Fibroblast of gingiva (primary cell): ENCODE measurements at regions not wholly inside any gene's neighbourhood (a gene's known extent, or its start where the extent isn't known, plus 50 kb on each side); places are given as distances from the start of the nearest gene placed in this dataset.
"Not testable (repeated sequence)": the region's sequence is repeated elsewhere in the genome, so short reads cannot be mapped to it uniquely, and the experiment has no call there.

ENCODE experiments used
- DNase-seq: peaks from one replicate; pipeline ENCODE4 v3.0.0-alpha.2; 2011; ENCODE audit warnings: low read depth

DNA sequence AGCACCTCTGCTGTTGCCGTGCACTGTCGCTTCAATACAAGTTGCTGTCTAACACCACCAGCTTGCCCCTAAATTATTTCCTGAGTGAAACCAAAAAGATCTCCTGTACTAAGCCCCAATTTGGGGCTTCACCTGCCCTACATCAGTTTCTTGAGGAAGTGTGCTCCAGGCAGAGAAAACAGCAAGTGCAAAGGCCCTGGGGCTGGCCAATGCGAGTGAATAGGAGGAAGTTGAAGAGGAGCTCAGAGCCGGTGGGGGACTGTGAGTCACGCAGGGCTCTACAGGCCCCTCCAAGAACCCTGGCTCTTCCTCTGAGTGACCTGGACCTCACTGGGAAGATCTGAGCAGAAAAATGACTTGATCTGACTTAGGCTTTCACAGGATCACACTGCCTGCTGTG lies 117.2 kb downstream of the IPO8 start:
- DNase-seq, result no peak

DNA sequence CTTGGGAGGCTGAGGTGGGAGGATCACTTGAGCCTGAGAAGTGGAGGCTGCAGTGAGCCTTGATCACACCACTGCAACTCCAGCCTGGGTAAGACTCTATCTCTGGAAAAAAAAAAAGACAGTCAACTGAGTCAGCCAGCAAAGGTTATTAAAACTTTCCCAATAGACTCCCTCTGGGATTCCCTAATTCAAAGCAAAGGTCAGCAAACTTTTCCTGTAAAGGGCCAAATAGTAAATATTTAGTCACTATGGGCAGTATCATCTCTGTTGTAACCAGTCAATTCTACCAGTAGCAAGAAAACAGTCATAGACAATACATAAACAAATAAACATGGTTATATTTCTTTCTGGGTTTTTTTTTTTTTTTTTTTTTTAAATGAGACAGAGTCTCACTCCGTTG lies 122.5 kb downstream of the IPO8 start:
- DNase-seq, result peak; percentile 53

DNA sequence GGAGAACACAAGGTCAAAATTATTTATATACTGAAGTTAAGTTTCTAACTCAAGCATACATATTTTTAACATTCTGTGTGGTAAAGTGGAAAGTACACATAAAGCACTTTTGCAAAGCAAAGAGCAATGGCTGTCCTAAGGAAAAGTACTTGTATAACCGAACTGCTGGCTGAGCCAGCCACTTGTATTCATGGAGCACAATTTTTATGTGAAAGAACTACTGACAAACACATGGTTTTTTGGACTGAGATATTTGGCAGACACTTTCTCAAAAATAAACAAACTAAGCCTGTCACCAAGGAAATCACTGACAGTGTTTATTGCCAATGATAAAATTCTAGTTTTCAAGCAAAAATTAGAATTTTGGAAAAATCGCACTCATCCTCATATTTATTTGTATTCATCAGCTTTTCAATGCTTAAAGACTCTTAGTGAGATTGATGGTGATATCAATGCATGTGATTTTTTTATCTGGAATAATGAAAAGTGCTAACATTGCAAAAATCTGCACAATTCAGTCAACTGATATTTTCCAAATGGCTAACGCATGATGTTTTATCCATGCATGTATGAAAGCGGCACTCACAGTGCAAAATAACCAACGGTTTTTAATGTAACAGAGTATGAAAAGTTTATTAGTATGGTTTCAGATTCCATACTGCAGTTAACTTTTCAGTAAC lies 125.3 kb downstream of the IPO8 start:
- no peak for DNase-seq

DNA sequence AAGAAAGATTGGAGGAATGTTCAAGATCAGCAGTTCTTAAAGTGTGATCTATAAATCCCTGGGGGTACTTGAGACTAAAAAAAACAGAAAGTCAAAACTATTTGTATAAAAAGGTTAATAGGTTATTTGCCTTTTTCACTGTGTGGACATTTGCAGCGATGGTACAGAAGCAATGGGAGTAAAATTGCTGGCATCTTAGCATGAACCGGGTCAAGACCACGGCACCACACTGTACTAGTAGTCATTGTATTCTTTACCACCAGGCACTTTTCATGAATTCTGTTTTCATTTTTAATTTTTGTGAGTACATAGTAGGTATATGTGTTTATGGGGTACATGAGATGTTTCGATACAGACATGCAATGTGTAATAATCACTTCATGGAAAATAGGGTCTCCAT lies 126.2 kb downstream of the IPO8 start:
- no peak for DNase-seq

DNA sequence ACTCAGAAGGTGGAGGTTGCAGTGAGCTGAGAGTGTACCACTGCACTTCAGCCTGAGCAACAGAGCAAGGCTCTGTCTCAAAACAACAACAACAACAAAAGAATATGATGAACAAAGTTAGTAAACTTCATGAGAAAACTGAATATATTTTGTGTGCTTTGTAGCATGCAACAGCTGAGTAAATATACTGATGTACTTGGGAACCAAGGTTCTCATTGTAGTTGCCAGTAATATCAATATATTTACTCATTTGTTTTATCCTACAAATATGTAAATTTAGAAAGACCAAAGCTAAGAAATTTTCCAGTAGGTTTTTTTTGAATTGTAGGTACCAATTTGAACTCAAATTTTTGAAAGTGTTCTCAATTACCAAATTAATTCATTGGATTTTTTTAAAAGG lies 127.2 kb downstream of the IPO8 start:
- no peak for DNase-seq

DNA sequence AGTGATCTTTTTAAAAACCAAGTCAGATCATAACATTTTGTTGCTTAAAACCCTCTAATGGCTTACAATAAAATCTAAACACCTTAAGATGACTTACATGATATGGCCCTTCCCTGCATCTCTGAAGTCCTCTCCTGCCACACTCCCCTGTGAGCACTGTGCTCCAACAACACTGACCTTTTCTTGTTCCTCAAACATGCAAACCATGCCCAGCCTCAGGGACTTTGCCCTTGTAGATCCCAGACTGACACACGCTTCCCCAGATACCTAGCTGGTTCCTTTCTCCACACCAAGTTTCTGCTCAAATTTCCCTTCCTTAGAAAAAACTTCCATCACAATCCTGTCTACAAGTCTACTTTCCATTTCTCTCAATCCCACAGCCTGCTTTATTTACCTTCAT lies 128.6 kb downstream of the IPO8 start:
- no peak for DNase-seq

DNA sequence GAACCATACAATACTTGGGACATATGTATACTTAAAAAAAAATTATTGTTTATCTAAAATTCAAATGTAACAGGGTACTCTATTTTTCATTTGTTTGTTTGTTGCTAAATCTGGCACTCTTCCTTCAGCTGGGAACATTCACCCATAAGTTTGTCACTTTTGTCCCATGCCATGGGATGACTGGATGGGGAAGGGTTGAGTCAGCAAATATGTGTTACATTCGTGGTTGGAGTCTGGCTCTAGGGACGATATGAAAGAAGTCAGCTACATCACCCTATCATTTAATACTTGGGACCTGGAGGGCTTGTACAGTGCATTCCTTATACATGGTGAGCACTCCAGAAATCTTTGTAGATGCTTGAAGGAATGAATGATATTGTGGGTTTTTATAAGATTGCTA lies 131.3 kb downstream of the IPO8 start:
- DNase-seq, result no peak

DNA sequence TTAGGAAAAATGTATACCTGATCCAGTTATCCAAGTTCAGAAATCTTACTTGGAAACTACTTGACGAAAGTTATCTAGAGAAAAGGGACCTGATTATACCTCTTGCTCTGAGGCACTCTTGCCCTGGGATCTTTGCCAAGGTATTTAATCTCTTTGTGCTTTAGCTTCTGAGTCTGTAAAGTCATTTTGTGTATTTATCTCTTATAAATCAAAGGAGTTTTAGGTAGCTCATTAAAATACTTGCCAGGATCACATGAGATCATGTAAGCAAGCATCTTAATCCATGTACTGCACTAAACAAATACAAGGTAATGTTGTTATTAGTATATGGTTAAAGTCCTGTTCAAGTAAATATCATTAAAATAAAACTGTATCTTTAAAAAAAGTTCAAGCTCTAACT lies 147.5 kb downstream of the IPO8 start:
- no peak for DNase-seq

DNA sequence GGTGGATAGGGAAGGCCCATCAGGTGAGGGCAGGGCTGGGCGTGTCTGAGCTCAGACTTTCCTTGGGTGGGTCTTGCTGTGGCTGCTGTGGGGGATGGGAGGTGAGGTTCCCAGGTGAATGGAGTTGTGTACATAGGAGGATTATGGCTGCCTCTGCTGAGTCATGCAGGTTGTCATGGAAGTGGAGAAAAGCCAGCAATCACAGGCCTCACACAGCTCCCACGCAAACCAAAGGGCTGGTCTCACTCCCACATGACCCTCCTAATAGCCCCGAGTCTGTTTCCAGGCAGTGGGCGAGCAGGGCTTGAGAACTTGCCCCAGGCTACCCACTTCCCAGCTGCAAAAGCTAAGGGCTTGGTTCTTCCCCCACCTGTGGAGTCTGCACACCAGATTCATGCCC lies 149.5 kb downstream of the IPO8 start:
- DNase-seq, result no peak

DNA sequence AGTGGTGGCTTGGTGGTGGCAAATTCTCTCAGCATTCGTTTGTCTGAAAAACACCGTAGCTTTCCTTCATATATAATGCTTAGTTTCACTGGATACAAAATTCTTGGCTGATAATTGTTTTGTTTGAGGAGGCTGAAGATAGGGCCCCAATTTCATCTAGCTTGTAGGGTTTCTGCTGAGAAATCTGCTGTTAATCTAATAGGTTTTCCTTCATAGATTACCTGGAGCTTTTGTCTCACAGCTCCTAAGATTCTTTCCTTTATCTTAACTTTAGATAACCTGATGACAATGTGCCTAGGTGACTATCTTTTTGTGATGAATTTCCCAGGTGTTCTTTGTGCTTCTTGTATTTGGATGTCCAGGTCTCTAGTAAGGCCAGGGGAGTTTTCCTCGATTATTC lies 151.0 kb downstream of the IPO8 start:
- not testable (repeated sequence) for DNase-seq

DNA sequence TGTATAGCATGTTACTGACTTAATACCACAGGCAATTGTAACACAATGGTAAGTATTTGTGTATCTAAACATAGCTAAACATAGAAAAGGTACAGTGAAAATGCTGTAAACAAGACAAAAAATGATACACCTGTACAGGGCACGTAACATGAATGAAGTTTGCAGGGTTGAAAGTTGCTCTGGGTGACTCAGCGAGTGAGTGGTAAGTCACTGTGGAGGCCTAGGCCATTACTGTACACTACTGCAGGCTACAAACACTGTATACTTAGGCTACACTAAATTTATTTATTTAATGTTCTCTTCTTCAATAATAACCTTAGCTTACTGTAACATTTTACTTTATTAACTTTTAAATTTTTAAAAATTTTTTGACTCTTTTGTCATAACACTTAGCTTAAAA lies 158.4 kb downstream of the IPO8 start:
- DNase-seq, result no peak

DNA sequence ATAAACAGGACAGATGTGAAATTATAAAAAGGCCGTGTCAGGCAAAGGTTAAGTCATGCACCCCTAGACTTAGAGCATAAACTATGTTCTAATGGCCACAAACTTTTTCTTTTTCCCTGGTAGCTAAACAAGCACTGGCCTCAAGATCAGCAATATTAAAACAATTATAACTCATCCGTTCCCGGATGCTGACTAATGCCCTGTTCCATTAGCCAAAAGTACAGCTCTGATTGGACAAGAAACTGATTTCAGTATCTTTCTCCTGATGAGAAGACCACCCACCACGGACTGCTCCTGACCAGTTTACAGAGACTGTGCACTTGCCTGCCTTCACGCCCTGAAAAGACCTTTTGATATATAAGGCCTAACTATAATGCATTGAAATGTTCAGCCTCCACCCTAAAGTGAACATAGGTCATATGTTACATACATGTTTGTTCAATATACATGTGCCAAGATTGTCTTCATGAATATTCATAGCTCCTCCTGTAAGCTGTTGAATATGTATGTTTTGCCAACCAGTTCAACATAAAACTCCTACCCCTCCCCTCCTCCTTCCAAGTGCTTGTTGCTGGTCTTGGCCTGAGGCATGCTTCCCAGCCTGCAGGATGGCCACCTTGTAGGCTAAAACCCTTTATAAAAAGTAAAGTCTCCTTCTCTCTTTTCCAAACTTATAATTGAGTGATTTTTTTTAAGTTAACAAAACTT lies 162.0 kb downstream of the IPO8 start:
- peak; percentile 24 for DNase-seq

DNA sequence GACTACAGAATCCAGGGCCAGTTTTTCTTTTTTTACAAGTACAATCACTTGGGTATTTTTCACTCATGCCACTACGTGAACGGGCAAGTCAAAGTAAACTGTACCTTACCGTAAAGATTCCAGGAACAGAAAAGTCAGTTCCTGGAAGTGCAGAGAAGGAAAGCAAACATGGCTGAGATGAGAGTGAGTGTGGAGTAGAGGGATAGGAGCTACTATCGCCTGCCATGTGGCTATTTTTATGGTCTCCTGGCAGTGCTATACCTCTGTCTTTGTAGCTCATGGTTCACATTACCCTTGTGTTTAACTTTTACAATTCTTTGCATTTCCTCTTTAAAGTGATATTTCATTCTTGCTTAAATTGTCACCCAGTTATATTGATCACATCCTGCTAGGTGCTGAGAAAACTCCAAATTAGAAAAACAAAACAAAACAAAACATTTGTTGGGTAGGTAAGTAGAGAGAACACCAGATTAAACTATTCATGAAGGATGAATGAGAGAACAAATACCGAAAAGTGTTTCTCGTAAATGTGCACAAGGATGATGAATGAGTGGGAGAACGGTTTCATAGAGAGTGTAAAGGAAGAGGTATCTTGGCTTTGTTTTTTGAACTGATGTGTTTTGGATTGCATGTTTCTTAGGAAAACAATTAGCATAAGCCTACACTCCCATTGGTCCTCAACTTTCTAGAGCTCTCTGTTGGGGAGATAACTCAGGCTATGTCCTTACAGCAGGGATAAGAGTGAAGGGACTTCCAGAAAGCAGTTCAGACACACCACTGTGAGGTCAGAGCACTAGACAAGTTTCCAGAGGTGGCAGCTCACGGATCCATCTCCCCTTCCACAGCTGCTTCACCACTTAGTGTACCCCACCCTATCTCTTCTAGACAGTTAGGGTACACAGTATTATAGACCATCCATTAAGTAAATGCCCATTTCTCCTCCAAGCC lies 163.7 kb downstream of the IPO8 start:
- no peak for DNase-seq

DNA sequence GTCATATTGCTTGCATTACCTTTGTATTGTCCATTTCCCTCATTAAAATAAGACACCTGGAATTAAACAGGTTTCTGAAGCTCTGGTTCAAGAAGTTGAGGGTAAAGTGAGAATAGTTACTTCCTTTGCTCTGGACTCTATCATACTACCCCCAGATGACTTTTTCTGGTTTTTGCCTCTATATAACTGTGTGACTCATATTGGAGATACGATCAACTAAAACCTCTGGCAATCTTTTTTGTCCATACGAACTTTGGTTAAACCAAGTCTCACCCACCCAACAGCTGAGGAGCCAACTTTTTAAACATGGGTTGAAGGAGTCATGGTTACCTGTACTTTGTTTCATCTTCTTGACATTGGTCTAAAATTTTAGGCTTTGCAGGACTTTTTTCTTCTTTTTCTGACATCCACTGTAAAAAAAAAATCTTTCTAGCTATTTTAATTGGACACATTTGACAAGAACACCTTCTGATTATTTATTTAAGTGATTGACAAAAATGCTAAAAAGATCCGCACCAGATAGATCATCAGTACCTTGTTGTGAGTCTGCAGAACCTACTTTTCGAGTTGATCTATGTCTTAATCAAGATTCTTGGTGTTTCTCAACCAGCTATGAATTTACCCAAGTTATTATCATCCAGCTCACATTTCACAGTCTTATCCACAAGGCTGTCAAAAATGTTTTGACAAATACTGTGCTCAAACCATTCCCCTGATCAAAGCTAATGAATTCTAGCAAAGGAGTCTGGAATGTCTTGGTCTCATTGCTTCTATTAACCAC lies 166.0 kb downstream of the IPO8 start:
- no peak for DNase-seq

DNA sequence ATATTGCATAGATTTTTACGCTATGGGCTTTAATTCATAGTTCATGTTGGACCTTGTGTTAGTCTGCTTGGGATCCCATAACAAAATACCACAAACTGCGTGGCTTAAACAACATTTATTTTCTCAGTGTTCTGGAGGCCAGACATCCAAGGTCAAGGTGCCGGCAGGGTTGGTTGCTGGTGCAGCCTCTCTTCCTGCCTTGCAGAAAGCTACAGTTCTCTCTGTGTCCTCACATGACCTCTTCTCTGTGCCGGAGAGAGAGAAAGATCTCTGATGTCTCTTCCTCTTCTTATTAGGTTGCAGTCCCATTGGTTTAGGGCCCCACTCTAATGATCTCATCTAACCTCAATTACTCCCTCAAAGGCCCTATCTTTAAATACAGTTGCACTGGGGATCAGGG lies 170.5 kb downstream of the IPO8 start:
- no peak for DNase-seq

DNA sequence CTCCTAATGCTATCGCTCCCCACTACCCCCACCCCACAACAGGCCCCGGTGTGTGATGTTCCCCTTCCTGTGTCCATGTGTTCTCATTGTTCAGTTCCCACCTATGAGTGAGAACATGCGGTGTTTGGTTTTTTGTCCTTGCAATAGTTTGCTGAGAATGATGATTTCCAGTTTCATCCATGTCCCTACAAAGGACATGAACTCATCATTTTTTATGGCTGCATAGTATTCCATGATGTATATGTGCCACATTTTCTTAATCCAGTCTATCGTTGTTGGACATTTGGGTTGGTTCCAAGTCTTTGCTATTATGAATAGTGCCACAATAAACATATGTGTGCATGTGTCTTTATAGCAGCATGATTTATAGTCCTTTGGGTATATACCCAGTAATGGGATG lies 175.4 kb downstream of the IPO8 start:
- DNase-seq, result not testable (repeated sequence)

DNA sequence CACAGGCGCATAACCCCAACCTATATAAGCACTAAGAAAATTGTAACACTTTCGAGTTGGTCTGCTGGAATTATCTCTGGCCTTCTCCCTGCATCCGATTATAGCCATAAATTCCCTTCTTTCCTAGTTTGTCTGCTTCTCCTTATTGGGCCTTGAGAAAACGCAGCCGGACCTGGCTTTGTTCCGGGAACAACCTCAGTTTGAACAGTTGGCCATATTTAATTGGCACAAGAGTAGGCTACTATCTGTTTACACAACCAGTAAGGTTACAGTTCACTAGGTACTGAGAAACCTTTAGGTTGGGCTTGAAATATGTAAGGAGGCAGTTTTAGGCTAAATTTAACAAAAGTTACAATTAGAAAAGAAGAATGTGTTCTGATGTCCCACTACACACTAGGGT lies 176.1 kb downstream of the IPO8 start:
- no peak for DNase-seq

DNA sequence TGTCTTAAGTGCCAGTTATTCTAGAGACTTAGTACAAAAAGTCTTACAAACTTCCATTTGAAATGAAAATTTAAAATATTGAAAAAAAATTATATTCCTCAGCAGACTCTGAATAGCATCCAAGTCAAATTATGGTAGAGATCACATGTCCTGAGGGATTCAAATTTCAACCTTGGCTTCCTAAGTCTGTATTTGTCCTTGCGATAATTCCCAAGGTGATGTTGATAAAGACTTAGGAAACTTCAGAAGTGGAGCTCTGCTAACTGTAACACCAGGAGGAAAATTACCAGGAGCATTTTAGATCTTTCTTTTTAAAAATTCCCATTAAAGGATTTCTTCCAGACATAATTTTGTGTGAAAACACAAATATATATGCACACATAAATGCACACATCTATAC lies 178.3 kb downstream of the IPO8 start:
- no peak for DNase-seq

DNA sequence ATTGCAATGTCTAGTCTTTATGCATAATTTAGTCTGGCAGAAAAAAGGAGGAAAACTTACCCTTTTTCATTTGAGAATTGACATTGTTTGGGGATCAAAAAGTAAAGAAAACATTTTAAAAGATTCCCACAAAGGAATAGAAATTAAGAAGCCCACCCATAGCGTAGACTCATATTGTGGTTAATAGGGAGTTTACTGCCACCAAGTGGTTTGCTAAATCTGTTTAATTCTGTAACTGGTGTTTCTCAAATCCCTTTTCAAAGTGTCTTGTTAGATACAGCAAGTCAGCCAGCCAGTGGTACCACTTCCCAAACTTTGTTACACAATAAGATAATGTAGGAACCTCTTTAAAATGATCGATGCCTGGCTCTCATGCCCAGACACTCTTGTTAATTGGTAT lies 180.3 kb downstream of the IPO8 start:
- no peak for DNase-seq

DNA sequence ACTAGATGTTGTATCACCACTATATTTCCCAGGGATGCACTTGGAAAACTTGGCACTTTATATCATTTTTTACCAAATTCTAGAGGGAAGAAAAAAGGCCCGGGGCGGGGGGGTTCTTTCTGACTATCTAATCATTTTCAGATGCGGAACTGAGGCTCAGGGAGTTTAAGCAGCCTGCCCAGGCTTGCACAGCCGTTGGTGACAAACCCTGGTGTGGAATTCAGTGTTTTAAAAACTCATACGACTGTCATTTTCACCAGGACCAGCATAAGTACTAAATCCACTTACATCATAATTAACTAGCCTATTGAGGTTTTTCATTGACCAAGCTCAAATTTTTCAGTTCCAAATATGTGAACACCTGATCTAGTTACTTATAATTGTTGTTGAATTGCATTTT lies 181.0 kb downstream of the IPO8 start:
- no peak for DNase-seq

DNA sequence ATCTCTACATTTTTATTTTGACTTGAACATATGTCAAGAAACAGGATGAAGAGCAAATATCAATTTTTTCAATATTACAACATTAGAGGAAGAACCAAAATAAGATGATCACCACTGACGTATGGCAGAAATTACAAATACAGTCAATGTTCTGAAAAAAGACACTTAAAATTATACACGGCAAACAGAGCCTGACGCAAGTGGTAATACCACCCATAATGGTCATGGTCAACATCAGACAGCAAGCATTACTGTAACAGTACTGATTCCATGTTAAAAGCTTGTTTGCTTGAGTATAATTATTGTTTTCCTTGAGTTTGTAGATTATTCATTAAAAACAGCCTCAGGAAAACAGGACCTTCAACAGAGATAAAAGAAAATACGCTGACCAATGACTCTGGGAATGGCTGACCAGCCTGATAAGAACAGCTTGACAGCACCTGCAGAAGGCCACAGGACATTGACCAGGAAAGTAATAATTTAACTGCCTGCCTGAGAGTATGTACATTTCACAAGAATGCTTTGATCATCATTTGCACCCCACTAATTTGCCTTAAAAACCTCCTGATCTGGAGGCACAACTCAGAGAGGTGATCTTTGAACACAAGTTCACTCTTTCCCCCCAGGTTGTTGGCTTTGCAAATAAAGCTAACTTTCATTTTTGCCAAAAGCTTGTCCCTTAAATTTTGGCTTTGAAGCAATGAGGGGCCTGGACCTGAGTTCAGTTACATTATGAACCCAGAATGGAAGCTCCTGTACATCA lies 187.3 kb downstream of the IPO8 start:
- DNase-seq, result no peak
